Stimulated activated CD4-positive, alpha-beta T cell treated with anti-CD3 and anti-CD28 coated beads, Interleukin-4, amount 100 ng/mL, for 24 hours (primary cell): ENCODE measurements at regions not wholly inside any gene's neighbourhood (a gene's known extent, or its start where the extent isn't known, plus 50 kb on each side); places are given as distances from the start of the nearest gene placed in this dataset.
"Not testable (repeated sequence)": the region's sequence is repeated elsewhere in the genome, so short reads cannot be mapped to it uniquely, and the experiment has no call there.

ENCODE experiments used
- DNase-seq: peaks from one replicate; pipeline ENCODE4 v3.0.0-alpha.2; 2020

GRCh38 chr10:4279655-4280054 is 494.6 kb upstream of the KLF6 start:
- no peak for DNase-seq

DNA sequence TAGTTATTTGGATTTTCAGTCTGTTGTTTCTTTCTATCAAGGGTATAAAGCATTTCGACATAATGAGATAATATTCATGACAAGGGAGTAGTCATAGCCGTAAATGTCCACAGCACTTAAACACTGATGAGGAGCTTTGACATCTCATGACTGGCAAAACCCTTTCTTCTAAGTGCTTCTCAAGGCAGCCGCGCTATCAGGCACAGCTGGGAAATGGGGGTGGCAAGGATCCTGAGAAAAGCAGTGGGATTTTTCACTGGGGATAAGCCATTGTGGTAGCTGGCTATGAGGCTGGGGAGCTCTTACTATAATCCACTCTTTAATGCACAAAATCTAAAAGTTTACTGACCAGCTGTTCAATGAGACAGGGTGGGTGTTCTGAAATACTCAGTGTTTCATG is 493.2 kb upstream of the KLF6 start:
- no peak for DNase-seq

DNA sequence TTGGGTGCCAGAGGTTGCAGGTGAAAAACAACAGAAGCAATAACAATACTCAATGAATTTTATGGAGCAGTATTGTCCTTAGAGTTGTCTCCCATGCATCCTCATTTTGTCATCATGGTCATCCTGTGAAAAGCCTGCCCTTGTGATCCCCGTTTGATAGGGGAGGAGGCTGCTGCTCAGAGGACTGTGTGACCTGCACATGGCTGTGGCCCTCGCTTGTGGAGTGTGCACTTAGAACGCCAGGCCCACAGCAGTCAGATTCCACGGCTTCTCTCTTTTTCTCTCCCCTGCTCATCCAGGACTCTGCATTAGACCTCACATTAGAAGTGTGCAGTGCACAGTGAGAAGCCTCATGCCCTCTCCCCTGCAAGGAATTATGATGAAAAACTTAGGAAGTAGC is 491.1 kb upstream of the KLF6 start:
- DNase-seq: no peak

DNA sequence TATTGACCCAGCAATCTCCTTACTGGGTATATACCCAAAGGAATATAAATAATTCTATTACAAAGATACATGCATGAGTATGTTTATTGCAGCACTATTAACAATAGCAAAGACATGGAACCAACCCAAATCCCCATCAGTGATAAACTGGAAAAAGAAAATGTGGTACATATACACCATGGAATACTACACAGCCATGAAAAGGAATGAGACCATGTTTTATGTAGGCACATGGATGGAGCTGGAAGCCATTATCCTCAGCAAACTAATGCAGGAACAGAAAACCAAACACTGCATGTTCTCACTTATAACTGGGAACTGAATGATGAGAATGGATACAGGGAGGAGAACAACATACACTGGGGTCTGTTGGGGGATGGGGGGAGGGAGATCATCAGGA is 489.7 kb upstream of the KLF6 start:
- DNase-seq: not testable (repeated sequence)

- DNase-seq: no peak
These were observed 486.2 kb upstream of the KLF6 start for GRCh38 chr10:4271193-4271592.

DNA sequence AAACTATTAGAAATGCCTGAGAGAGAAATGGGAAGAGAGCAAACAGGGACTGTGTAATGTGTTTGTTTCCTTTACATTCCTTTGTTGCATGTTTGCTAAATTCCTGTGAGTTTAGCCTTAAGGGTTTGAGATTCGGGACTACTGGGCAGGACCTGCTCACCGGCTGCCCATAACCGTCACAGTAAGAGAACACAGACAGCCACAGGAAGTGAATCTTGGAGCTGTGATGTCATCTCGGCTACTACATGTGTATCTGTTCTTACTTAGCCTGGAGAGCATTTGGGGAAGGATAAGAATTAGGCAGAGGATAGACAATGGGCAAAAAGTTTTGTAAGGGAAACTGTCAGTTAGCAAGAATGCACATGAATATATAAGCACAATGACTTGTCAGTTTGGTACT is 485.1 kb upstream of the KLF6 start:
- no peak for DNase-seq

GRCh38 chr10:4268490-4268889 is 483.5 kb upstream of the KLF6 start:
- DNase-seq: not testable (repeated sequence)

GRCh38 chr10:4267086-4267773 is 482.2 kb upstream of the KLF6 start:
- no peak for DNase-seq

DNA sequence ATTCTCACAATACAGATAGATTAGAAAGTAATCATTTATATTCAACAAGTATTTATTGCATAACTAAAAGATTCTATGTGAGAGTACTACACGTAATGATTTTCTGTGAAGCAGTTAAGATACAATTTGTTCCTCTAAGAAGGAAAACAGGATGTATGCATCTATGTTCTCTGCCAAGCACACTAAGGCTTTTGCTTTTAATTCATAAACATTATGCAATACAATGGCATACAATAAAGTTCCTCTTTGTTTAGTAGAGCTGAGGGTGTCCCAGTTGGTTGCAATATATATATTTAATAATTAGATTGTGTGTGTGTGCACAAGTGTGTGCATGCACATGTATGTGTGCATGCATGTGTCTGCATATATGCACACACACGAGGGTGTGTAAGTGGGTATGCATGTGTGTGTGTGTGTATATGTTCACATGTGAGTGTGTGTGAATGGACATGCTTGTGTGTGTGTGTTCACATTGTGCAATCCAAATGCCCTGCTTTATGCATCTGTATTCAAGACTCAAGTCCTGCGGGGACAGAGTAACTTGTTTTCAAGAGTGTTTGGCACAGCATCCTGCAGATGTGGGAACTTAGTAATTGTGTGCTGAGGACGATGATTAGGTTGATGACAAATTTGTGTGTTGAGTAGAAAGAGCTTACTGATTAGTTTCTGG is 481.5 kb upstream of the KLF6 start:
- DNase-seq: no peak

DNA sequence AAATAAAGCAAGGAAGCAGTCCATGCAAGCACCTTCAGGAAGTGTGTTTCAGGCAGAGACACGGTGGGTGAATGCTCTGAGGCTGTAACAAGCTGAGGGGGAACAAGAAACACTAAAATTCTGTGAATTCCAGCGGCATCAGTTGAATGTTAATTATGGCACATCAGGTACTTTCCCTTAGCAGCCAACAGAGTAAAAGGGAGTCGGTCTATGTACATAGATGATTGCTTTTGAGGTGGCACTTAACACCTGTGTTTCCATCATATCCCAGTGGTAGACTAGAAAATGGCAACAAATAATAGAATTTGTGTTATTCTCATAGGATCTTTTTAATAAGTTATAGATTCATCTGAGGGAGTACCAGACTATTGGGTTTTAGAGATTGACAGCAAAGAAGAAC is 481.0 kb upstream of the KLF6 start:
- DNase-seq: no peak

DNA sequence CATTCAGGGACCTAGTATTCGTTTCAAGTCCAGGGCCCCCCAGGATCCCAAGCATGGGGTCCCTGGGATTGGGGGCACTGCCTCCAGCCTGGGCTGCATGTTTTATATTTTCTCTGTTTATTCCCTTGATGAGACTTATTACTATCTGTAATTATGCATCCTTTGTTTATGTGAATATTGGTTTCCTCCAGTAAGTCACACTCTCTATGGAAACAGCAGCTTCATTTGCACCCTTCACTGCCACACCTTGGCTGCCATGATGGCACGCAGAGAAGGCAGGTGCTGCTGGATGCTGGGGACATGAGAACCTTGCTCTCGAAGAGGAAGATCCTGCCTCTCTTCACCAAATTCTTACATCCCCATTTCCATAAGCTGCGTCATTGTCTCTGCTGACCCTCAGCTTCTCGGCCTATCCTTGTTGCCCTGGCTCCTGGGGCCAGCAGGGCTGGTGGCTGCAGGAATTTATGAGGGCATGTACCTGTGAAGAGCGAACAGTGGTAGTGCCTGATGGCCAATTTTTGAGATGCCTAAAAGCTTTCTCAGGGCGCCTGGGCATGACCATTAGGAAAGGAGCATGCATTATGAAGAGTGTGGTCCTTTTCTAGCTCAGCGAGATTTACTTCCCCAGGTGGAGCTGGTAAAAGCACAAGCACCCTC is 479.3 kb upstream of the KLF6 start:
- DNase-seq: no peak

DNA sequence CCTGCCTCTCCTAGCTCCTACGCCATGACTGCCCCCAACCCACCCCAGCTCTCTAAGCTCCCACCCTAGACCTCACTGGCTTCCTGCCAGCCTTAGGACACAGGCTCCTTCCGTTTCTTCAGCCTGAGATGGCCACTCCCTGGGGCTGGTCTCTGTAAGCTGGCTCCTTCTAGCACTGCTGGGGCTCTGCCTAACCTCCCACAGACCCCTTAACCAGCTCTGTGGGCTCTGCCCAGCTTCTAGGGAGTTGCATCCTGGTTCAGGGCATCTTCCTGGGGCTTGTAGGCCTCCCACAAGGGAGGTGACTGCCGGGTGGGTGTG is 478.6 kb upstream of the KLF6 start:
- no peak for DNase-seq

GRCh38 chr10:4262870-4263600 is 478.0 kb upstream of the KLF6 start:
- no peak for DNase-seq

DNA sequence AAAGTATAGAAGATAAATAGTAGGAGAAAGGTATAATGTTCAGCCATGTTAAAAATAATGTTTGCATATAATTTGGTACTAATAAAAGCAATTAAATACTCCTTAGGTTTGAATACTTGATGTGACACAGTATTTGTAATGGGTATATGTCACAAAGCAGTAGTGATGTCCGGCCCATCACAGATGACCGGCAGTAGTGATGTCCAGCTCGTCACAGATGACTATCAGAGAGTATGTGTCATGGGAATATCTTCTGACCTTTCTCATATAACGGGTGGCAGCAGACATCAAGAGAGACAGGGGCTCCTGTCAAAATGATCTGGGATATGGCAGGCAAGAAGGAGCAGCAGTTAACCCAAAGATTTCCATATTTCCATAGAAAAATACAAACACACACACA is 477.4 kb upstream of the KLF6 start:
- no peak for DNase-seq

DNA sequence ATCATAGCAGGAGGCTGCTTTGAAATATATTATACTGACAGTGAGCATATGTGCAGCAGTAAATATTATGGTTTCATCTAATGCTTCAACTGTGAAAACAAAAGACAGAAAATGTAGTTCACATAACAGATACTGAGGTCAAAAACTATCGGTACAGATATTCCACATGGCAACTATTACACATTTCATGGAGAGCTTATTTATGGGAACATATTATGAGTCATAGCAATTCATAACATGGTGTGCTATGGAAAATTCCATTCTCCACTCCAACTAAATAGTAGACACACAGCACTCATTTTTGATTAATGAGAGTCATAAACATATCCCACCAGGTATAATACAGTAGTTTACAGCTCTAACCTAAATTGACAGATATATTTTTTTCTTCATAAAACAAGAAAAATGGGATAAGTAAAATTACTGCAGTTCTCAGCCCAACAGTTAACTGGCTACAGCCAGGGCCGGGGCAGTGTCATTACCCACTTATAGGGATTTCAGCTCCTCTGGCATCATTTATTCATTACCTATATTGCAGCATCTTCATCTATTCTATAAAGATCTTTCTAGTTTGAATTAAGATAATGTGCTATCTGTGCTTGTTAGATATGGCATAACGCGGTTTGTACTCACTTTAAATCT is 475.6 kb upstream of the KLF6 start:
- no peak for DNase-seq

- DNase-seq: no peak
These were observed 473.0 kb upstream of the KLF6 start for GRCh38 chr10:4257939-4258465.

DNA sequence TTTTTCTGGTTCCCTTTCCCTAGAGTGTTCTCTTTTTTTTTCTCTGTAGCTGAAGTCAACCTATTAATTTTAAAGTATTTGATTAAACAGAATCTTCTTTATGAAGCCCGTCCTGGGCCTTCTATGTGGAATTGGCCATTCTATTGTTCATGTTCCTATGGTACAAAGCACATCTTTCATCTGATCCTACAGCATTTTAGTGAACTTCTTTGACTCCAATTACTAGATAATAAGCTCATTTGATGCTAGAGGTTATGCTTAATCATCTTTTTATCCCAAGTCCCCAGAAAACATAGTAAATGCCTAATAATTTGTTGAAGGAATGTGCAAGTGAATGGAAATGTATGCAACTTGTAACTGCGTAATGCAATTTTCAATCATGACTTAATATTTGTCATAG is 472.0 kb upstream of the KLF6 start:
- DNase-seq: no peak

- DNase-seq: no peak
These were observed 470.7 kb upstream of the KLF6 start for GRCh38 chr10:4255751-4256150.

GRCh38 chr10:4254101-4254994 is 469.3 kb upstream of the KLF6 start:
- DNase-seq: no peak

- DNase-seq: no peak
These were observed 467.7 kb upstream of the KLF6 start for GRCh38 chr10:4252701-4253100.

DNA sequence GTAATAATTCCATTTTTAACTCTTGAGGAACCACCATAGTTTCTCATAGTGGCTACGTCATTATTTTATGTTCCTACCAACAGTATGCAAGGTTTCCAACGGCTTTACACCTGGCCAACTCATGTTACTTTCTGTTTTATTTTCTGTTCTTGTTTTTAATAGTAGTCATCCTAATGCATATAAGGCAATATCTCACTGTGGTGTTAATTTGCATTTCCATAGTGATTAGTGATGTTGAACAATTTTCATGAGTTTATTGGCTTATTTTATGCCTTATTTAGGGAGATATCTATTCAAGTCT is 465.5 kb upstream of the KLF6 start:
- no peak for DNase-seq
